Caco-2 (cell line): ENCODE measurements at regions not wholly inside any gene's neighbourhood (a gene's known extent, or its start where the extent isn't known, plus 50 kb on each side); places are given as distances from the start of the nearest gene placed in this dataset.

ENCODE experiments used
- BruUV-seq: library from RNA; stranded (reverse); fragments of 400-500 nt; replicated peaks from 2 replicates; lab custom pipeline; 2021; lab: Mats Ljungman, UMichigan
- CTCF ChIA-PET: fragments of 300-600 bp; sonication (Branson Sonifier 250); formaldehyde crosslinking; loops from one replicate; lab custom pipeline; 2022; ENCODE audit warnings: antibody characterized with exemption; lab: Charles Lee
- POLR2A ChIA-PET: fragments of 300-600 bp; sonication (Branson Sonifier 250); formaldehyde crosslinking; loops from one replicate; lab custom pipeline; 2022; ENCODE audit warnings: antibody characterized with exemption; lab: Charles Lee
- DNase-seq, 2 experiments: peaks; one replicate each; pipeline versions ENCODE4 v3.0.0 to v3.0.0-alpha.2; 2020 to 2022
- H3K27me3 ChIP-seq: replicated peaks from 2 replicates; pipeline ENCODE4 v1.6.0; 2011; ENCODE audit warnings: low read length; ENCODE audit not compliant: control insufficient read depth, insufficient read depth
- H3K36me3 ChIP-seq: 2 replicates; pipeline ENCODE4 v1.5.1; 2011; ENCODE audit warnings: low read length; ENCODE audit not compliant: control insufficient read depth, insufficient read depth
- H3K4me1 ChIP-seq: fragments of 250-450 bp; sonication (Bioruptor Pico); 2 replicates; pipeline ENCODE4 v1.5.1; 2020; ENCODE audit warnings: mild to moderate bottlenecking
- H3K4me3 ChIP-seq: 2 replicates; pipeline ENCODE4 v1.5.1; 2011; ENCODE audit warnings: low read depth, mild to moderate bottlenecking, control low read depth, low read length
- H3K9me3 ChIP-seq: fragments of 250-450 bp; sonication (Bioruptor Pico); 2 replicates; pipeline ENCODE4 v1.5.1; 2020; ENCODE audit warnings: mild to moderate bottlenecking, moderate library complexity
- H3K27ac Mint-ChIP-seq: one replicate; pipeline ENCODE4 v1.8.0; 2022; ENCODE audit warnings: mixed read lengths; ENCODE audit not compliant: unreplicated experiment
- H3K27me3 Mint-ChIP-seq: one replicate; pipeline ENCODE4 v1.8.0; 2022; ENCODE audit warnings: mixed read lengths; ENCODE audit not compliant: insufficient read depth, unreplicated experiment
- H3K36me3 Mint-ChIP-seq: one replicate; pipeline ENCODE4 v1.8.0; 2022; ENCODE audit warnings: mild to moderate bottlenecking, mixed read lengths; ENCODE audit not compliant: insufficient read depth, unreplicated experiment
- H3K4me1 Mint-ChIP-seq: one replicate; pipeline ENCODE4 v1.8.0; 2022; ENCODE audit warnings: low read depth, mixed read lengths; ENCODE audit not compliant: unreplicated experiment
- H3K4me3 Mint-ChIP-seq: one replicate; pipeline ENCODE4 v1.8.0; 2022; ENCODE audit warnings: mild to moderate bottlenecking, moderate library complexity, mixed read lengths; ENCODE audit not compliant: unreplicated experiment
- H3K9me3 Mint-ChIP-seq: one replicate; pipeline ENCODE4 v1.8.0; 2022; ENCODE audit warnings: mixed read lengths; ENCODE audit not compliant: unreplicated experiment
- CTCF ChIP-seq, 2 experiments: fragments of 200-600 bp in 1 of 2; IDR thresholded peaks; 1 replicate in 1 of 2; 2 replicates in 1 of 2; pipeline versions ENCODE4 v1.5.1 to v1.8.0; 2011 to 2022; ENCODE audit warnings: antibody characterized with exemption in 1 of 2, control low read depth in 1 of 2, inconsistent platforms in 1 of 2, low read depth in 1 of 2, low read length in 1 of 2, mild to moderate bottlenecking in 1 of 2, moderate library complexity in 1 of 2; ENCODE audit not compliant: insufficient read depth in 1 of 2, severe bottlenecking in 1 of 2, unreplicated experiment in 1 of 2
- intact Hi-C: fragments of 100-400 bp; cut with micrococcal nuclease; formaldehyde crosslinking; loops from one replicate; pipeline ENCODE4 v1.10.0; 2022; ENCODE audit not compliant: unreplicated experiment

- no peak for DNase-seq
- no peak for TF ChIP-seq CTCF (IDR thresholded peaks at IDR 0.05; ENCODE audit: insufficient read depth in 1 of 2, low read depth in 1 of 2, low read length in 1 of 2, severe bottlenecking in 1 of 2, unreplicated experiment in 1 of 2)
- Mint-ChIP-seq H3K9me3 (no peaks in the 10 kb centered on the region), H3K4me3 (no peak overlapping the region), H3K36me3 (no peaks in the 10 kb centered on the region), H3K4me1 (no peaks in the 10 kb centered on the region), H3K27me3 (peaks cover 7% of the 10 kb centered on the region), H3K27ac (no peak overlapping the region)
- no peaks in the 10 kb centered on the region for H3K27me3 ChIP-seq
- no peaks in the 10 kb centered on the region for H3K36me3 ChIP-seq
- H3K9me3 ChIP-seq: no peaks in the 10 kb centered on the region
- intact Hi-C loops: no loop called here
- ChIA-PET POLR2A (no interaction called here), CTCF (no interaction called here)
- BruUV-seq: no TSS peak
- H3K4me1 ChIP-seq: no peaks in the 10 kb centered on the region
- H3K4me3 ChIP-seq: no peak overlapping the region
These were observed 131.2 kb upstream of the HDAC9 start for GRCh38 chr7:18364396-18364795.

GRCh38 chr7:18366394-18366793 is 129.2 kb upstream of the HDAC9 start:
- POLR2A ChIA-PET: no interaction called here
- TF ChIP-seq CTCF (IDR thresholded peaks at IDR 0.05; ENCODE audit: insufficient read depth in 1 of 2, low read depth in 1 of 2, low read length in 1 of 2, severe bottlenecking in 1 of 2, unreplicated experiment in 1 of 2): no peak
- CTCF ChIA-PET: interaction anchor here (1.2 kb wide), 1 partner anchor 9 kb away, joined by 3 read pairs; no protein-coding TSS in a partner anchor

GRCh38 chr7:18369011-18369410 is 126.5 kb upstream of the HDAC9 start:
- ChIA-PET CTCF (no interaction called here), POLR2A (no interaction called here)
- BruUV-seq: no TSS peak
- DNase-seq: no peak
- Mint-ChIP-seq H3K4me1 (no peaks in the 10 kb centered on the region), H3K4me3 (no peak overlapping the region), H3K9me3 (no peaks in the 10 kb centered on the region), H3K36me3 (no peaks in the 10 kb centered on the region), H3K27ac (no peak overlapping the region), H3K27me3 (peaks cover 2% of the 10 kb centered on the region)
- H3K4me3 ChIP-seq: no peak overlapping the region
- H3K4me1 ChIP-seq: no peaks in the 10 kb centered on the region
- no peaks in the 10 kb centered on the region for H3K9me3 ChIP-seq
- H3K27me3 ChIP-seq: no peaks in the 10 kb centered on the region
- TF ChIP-seq CTCF (IDR thresholded peaks at IDR 0.05; ENCODE audit: insufficient read depth in 1 of 2, low read depth in 1 of 2, low read length in 1 of 2, severe bottlenecking in 1 of 2, unreplicated experiment in 1 of 2): no peak
- no peaks in the 10 kb centered on the region for H3K36me3 ChIP-seq
- intact Hi-C loops: no loop called here

More at GRCh38 chr7:18366394-18366793, 129.2 kb upstream of the HDAC9 start:
- no peaks in the 10 kb centered on the region for H3K9me3 ChIP-seq
- Mint-ChIP-seq H3K4me3 (no peak overlapping the region), H3K27ac (no peak overlapping the region), H3K36me3 (no peaks in the 10 kb centered on the region), H3K4me1 (no peaks in the 10 kb centered on the region), H3K27me3 (peaks cover 3% of the 10 kb centered on the region), H3K9me3 (no peaks in the 10 kb centered on the region)
- no peaks in the 10 kb centered on the region for H3K36me3 ChIP-seq
- intact Hi-C loops: no loop called here
- H3K4me3 ChIP-seq: no peak overlapping the region
- no peaks in the 10 kb centered on the region for H3K27me3 ChIP-seq
- H3K4me1 ChIP-seq: no peaks in the 10 kb centered on the region
- DNase-seq: no peak
- BruUV-seq: no TSS peak
